CD14-positive monocyte (primary cell): ENCODE measurements at regions not wholly inside any gene's neighbourhood (a gene's known extent, or its start where the extent isn't known, plus 50 kb on each side); places are given as distances from the start of the nearest gene placed in this dataset.

Source experiments
- DNase-seq, 3 donors: peaks; one replicate each; pipeline ENCODE4 v3.0.0-alpha.2; 2011 to 2022
- H2AFZ ChIP-seq: 2 replicates; pipeline ENCODE4 v1.6.0; 2012; ENCODE audit warnings: mild to moderate bottlenecking, low read depth, low read length, inconsistent platforms; ENCODE audit not compliant: insufficient read depth, poor library complexity, severe bottlenecking
- H3K27ac ChIP-seq, 2 donors: 1 replicate in 1 of 2; 2 replicates in 1 of 2; pipeline ENCODE4 v1.5.1; 2012 to 2013; ENCODE audit warnings: low read length in 2 of 2, control low read depth in 1 of 2, inconsistent platforms in 1 of 2, low read depth in 1 of 2, mild to moderate bottlenecking in 1 of 2
- H3K27me3 ChIP-seq, 2 donors: one replicate each; pipeline versions ENCODE4 v1.6.0 to v1.6.1; 2011 to 2013; ENCODE audit warnings: low read length in 2 of 2; ENCODE audit not compliant: control insufficient read depth in 2 of 2, insufficient read depth in 2 of 2
- H3K36me3 ChIP-seq, 2 donors: replicated peaks in 1 of 2; 1 replicate in 1 of 2; 2 replicates in 1 of 2; pipeline versions ENCODE4 v1.5.1 to v1.6.1; 2012 to 2013; ENCODE audit warnings: low read length in 2 of 2, control low read depth in 1 of 2, inconsistent platforms in 1 of 2, mild to moderate bottlenecking in 1 of 2; ENCODE audit not compliant: insufficient read depth in 2 of 2, control insufficient read depth in 1 of 2
- H3K4me1 ChIP-seq, 2 donors: 1 replicate in 1 of 2; 2 replicates in 1 of 2; pipeline versions ENCODE4 v1.5.1 to v1.6.1; 2012 to 2013; ENCODE audit warnings: low read length in 2 of 2, control low read depth in 1 of 2, inconsistent platforms in 1 of 2, mild to moderate bottlenecking in 1 of 2, moderate library complexity in 1 of 2; ENCODE audit not compliant: insufficient read depth in 2 of 2, control insufficient read depth in 1 of 2
- H3K4me2 ChIP-seq: replicated peaks from 2 replicates; pipeline ENCODE3; 2012; ENCODE audit warnings: low read length, moderate library complexity, mild to moderate bottlenecking; ENCODE audit not compliant: poor library complexity, severe bottlenecking; ENCODE audit errors: extremely low read depth
- H3K4me3 ChIP-seq, 3 experiments: fragments of 200-600 bp in 1 of 3; sonication (generic) in 1 of 3; replicated peaks in 1 of 3; 1 replicate in 2 of 3; 2 replicates in 1 of 3; pipeline ENCODE4 v1.5.1; 2011 to 2013; ENCODE audit warnings: low read length in 3 of 3, mild to moderate bottlenecking in 3 of 3, control low read depth in 2 of 3, low read depth in 2 of 3, inconsistent platforms in 1 of 3, moderate library complexity in 1 of 3
- H3K79me2 ChIP-seq: 2 replicates; pipeline ENCODE4 v1.6.0; 2012; ENCODE audit warnings: mild to moderate bottlenecking, control low read depth, inconsistent platforms, low read length, moderate library complexity; ENCODE audit not compliant: insufficient read depth
- H3K9ac ChIP-seq: 2 replicates; pipeline ENCODE4 v1.6.0; 2017; ENCODE audit warnings: low read length, mild to moderate bottlenecking; ENCODE audit not compliant: insufficient read depth, poor library complexity, severe bottlenecking
- H3K9me3 ChIP-seq, 2 donors: replicated peaks in 1 of 2; 1 replicate in 1 of 2; 2 replicates in 1 of 2; pipeline versions ENCODE4 v1.5.1 to v1.6.1; 2012 to 2013; ENCODE audit warnings: low read length in 2 of 2, control low read depth in 1 of 2; ENCODE audit not compliant: control insufficient read depth in 1 of 2, insufficient read depth in 1 of 2
- H4K20me1 ChIP-seq: 2 replicates; pipeline ENCODE4 v1.6.0; 2012; ENCODE audit warnings: mild to moderate bottlenecking, low read length, control low read depth, moderate library complexity; ENCODE audit not compliant: insufficient read depth
- H3K27ac Mint-ChIP-seq, 7 donors: one replicate each; pipeline ENCODE4 v1.8.0; 2020; ENCODE audit warnings: mild to moderate bottlenecking in 7 of 7, mixed read lengths in 7 of 7, moderate library complexity in 6 of 7, inconsistent platforms in 2 of 7
- H3K27me3 Mint-ChIP-seq, 3 donors: one replicate each; pipeline ENCODE4 v1.8.0; 2021 to 2022; ENCODE audit warnings: low read depth in 3 of 3, mild to moderate bottlenecking in 3 of 3, mixed read lengths in 3 of 3, moderate library complexity in 3 of 3, inconsistent platforms in 1 of 3
- H3K36me3 Mint-ChIP-seq, 2 donors: one replicate each; pipeline ENCODE4 v1.8.0; 2020; ENCODE audit warnings: mixed read lengths in 2 of 2, inconsistent platforms in 1 of 2, mild to moderate bottlenecking in 1 of 2
- H3K4me1 Mint-ChIP-seq: one replicate; pipeline ENCODE4 v1.8.0; 2020; ENCODE audit warnings: mild to moderate bottlenecking, mixed read lengths
- H3K4me3 Mint-ChIP-seq, 2 donors: one replicate each; pipeline ENCODE4 v1.8.0; 2020; ENCODE audit warnings: mild to moderate bottlenecking in 2 of 2, mixed read lengths in 2 of 2, moderate library complexity in 1 of 2
- H3K9me3 Mint-ChIP-seq, 7 donors: one replicate each; pipeline ENCODE4 v1.8.0; 2020 to 2022; ENCODE audit warnings: mixed read lengths in 7 of 7, mild to moderate bottlenecking in 6 of 7, moderate library complexity in 6 of 7, inconsistent platforms in 2 of 7
- CTCF ChIP-seq: fragments of 200-600 bp; IDR thresholded peaks from one replicate; pipeline ENCODE4 v1.8.0; 2022; ENCODE audit warnings: antibody characterized with exemption, mild to moderate bottlenecking
- WGBS: methylation state at CpG from one replicate; pipeline ENCODE4 v1.1.5; 2013; ENCODE audit warnings: missing lambda C conversion rate; ENCODE audit not compliant: insufficient coverage; 5-methylcytosine and 5-hydroxymethylcytosine counted together
- intact Hi-C, 2 donors: fragments of 100-400 bp; cut with micrococcal nuclease; formaldehyde crosslinking; loops; one replicate each; pipeline versions ENCODE4 v1.15.0 to v1.15.1; 2023

DNA sequence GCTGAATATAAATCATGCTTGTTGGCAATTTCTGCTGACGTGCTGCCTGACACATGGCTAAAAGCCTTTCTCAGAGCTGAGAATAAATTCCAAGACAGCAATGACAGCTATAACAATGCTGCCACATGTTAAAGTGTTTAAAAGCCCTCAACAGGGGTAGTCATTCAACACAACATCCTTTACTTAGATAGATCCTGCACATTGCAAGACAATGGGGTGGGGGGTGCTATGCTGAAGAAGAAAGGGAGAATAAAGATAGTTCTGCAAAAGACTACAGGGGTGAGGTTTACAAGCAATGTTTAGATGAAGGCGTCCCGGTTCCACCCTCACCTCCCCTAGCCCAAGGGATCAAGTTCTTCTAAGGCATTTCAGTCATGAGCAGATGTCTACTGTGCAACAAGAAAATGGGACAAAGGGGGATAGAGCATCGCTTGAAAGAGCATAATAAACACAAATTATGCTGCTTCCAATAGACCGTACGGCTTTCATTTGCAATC lies 291.0 kb upstream of the ACVR2A start:
- H3K4me1 Mint-ChIP-seq: peaks cover 9% of the 10 kb centered on the region
- Histone ChIP-seq H3K9ac (no peak overlapping the region), H3K27me3 (no peaks in the 10 kb centered on the region), H3K27ac (no peak overlapping the region), H3K79me2 (no peaks in the 10 kb centered on the region), H3K4me3 (no peak overlapping the region), H3K9me3 (no peaks in the 10 kb centered on the region), H3K36me3 (no peaks in the 10 kb centered on the region), H3K4me1 (peaks cover 5 to 7% of the 10 kb centered on the region in 2 donors), H2AFZ (no peak overlapping the region), H4K20me1 (no peaks in the 10 kb centered on the region), H3K4me2 (no peak overlapping the region)
- WGBS: 100% methylated on average over 2 of the region's 6 CpGs
- H3K27me3 Mint-ChIP-seq: peaks cover 0 to 2% (median 0%) of the 10 kb centered on the region in 3 donors
- DNase-seq: no peak
- no peak for TF ChIP-seq CTCF
- H3K9me3 Mint-ChIP-seq: peaks cover 0 to 5% (median 0%) of the 10 kb centered on the region in 7 donors
- no peak overlapping the region for H3K4me3 Mint-ChIP-seq
- no peaks in the 10 kb centered on the region for H3K36me3 Mint-ChIP-seq
- H3K27ac Mint-ChIP-seq: no peak overlapping the region
- intact Hi-C loops: no loop called here

DNA sequence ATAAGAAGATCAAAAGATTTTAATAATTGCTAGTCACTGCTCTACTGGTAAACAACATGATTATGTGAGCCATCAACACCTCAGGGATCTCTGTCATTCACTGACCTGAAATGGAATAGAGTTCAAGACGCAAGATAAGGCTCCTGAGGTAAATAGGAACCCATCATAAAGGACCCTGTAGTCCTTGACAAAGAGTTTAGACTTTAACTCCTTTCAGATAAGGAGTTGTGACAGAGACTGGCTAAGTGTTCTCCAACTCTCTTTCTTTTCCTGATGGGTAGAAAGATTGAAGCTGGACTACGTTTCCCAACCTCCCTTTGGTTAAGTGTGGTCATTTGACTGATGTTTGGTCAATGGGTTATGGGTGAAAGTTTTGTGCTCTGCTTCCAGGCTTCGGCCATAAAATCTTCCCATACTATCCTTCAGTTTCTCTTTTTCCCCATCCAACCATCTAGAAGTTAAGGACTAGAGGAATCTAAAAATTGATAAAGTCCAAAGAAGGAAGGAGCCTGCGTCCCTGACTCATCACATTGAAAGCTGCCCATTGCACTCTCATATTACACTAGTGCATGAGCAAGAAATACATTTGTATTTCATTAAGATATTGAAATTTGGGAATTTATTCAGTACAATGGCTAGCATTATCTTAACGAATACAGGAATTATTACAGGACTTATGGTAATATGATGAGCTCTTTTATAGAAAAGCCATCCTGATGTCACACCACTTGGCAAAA lies 293.7 kb upstream of the ACVR2A start:
- H3K27me3 Mint-ChIP-seq: peaks cover 0 to 2% (median 0%) of the 10 kb centered on the region in 3 donors
- Histone ChIP-seq H2AFZ (no peak overlapping the region), H4K20me1 (no peaks in the 10 kb centered on the region), H3K27me3 (no peaks in the 10 kb centered on the region), H3K36me3 (no peaks in the 10 kb centered on the region), H3K9ac (no peak overlapping the region), H3K27ac (no peak overlapping the region), H3K9me3 (no peaks in the 10 kb centered on the region), H3K4me1 (no peaks in the 10 kb centered on the region), H3K4me3 (no peak overlapping the region), H3K4me2 (no peak overlapping the region), H3K79me2 (no peaks in the 10 kb centered on the region)
- no peak for DNase-seq
- no CpG with 5 or more reads among the region's 5 CpGs for WGBS
- no peak overlapping the region for H3K4me3 Mint-ChIP-seq
- intact Hi-C loops: no loop called here
- H3K27ac Mint-ChIP-seq: no peak overlapping the region
- peaks cover 0 to 5% (median 0%) of the 10 kb centered on the region in 7 donors for H3K9me3 Mint-ChIP-seq
- no peaks in the 10 kb centered on the region for H3K36me3 Mint-ChIP-seq
- TF ChIP-seq CTCF: no peak
- H3K4me1 Mint-ChIP-seq: peaks cover under 1% of the 10 kb centered on the region
